ENCODE measurements at regions not wholly inside any gene's neighbourhood (a gene's known extent, or its start where the extent isn't known, plus 50 kb on each side); places are given as distances from the start of the nearest gene placed in this dataset.

GRCh38 chr12:80031229-80031628, 68.1 kb upstream of the OTOGL start:
- TF ChIP-seq TAF1 (IDR thresholded peaks at IDR 0.05; ENCODE audit: borderline replicate concordance, low read depth, low read length): no peak
- no peak for TF ChIP-seq POLR2AphosphoS5 (IDR thresholded peaks at IDR 0.05; ENCODE audit: low read depth, low read length)
- TF ChIP-seq POLR2A (IDR thresholded peaks at IDR 0.05; ENCODE audit: low read depth, low read length): no peak
